ENCODE measurements at regions not wholly inside any gene's neighbourhood (a gene's known extent, or its start where the extent isn't known, plus 50 kb on each side); places are given as distances from the start of the nearest gene placed in this dataset.

DNA sequence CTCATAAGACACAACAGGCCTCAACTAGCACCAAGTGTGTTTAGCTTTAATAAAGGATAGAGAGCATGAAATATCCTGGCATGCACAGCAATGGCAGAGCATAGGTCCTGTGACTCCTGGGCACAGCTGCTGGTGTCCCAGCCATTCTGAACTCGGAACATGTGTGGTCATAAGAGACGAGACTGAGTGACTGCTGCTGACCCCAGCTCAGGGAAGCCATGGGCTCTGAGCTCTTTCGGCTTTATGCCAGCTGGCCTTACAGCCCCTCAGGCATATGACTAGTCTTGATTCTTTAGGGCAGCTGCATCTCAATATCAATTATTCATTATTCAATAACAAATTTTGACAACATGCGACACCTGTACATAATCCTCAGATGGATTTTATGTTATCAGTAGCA, 62.4 kb upstream of the TOPAZ1 start:
- no peak for TF ChIP-seq CTCF (IDR thresholded peaks at IDR 0.05; ENCODE audit: poor library complexity, severe bottlenecking)
- TF ChIP-seq, protein P1, sequence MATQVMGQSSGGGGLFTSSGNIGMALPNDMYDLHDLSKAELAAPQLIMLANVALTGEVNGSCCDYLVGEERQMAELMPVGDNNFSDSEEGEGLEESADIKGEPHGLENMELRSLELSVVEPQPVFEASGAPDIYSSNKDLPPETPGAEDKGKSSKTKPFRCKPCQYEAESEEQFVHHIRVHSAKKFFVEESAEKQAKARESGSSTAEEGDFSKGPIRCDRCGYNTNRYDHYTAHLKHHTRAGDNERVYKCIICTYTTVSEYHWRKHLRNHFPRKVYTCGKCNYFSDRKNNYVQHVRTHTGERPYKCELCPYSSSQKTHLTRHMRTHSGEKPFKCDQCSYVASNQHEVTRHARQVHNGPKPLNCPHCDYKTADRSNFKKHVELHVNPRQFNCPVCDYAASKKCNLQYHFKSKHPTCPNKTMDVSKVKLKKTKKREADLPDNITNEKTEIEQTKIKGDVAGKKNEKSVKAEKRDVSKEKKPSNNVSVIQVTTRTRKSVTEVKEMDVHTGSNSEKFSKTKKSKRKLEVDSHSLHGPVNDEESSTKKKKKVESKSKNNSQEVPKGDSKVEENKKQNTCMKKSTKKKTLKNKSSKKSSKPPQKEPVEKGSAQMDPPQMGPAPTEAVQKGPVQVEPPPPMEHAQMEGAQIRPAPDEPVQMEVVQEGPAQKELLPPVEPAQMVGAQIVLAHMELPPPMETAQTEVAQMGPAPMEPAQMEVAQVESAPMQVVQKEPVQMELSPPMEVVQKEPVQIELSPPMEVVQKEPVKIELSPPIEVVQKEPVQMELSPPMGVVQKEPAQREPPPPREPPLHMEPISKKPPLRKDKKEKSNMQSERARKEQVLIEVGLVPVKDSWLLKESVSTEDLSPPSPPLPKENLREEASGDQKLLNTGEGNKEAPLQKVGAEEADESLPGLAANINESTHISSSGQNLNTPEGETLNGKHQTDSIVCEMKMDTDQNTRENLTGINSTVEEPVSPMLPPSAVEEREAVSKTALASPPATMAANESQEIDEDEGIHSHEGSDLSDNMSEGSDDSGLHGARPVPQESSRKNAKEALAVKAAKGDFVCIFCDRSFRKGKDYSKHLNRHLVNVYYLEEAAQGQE (IDR thresholded peaks at IDR 0.05; ENCODE audit: borderline replicate concordance), result no peak
- no peak for TF ChIP-seq EZH2 (IDR thresholded peaks at IDR 0.05; ENCODE audit: borderline replicate concordance, insufficient read depth, low read length, poor library complexity, severe bottlenecking)
- no peak for TF ChIP-seq SMC3 (conservative IDR thresholded peaks at IDR 0.05; ENCODE audit: poor library complexity)
- no peak for TF ChIP-seq POLR2AphosphoS5 (IDR thresholded peaks at IDR 0.05)
- TF ChIP-seq RAD21 (conservative IDR thresholded peaks at IDR 0.05), result no peak
- no peak for TF ChIP-seq MXI1 (conservative IDR thresholded peaks at IDR 0.05; ENCODE audit: poor library complexity, severe bottlenecking)
- no peak for TF ChIP-seq TAF1 (IDR thresholded peaks at IDR 0.05; ENCODE audit: low read depth)

Data from neural cell (in vitro differentiated cells).